Prostate gland (tissue), 2 donors: ENCODE measurements at regions not wholly inside any gene's neighbourhood (a gene's known extent, or its start where the extent isn't known, plus 50 kb on each side); places are given as distances from the start of the nearest gene placed in this dataset.

Experiments
- DNase-seq: peaks from one replicate; pipeline ENCODE4 v3.0.0-alpha.2; 2019; ENCODE audit warnings: low spot score
- H3K27ac ChIP-seq, 2 donors: fragments of 200-600 bp; sonication (generic); 2 replicates each; pipeline ENCODE4 v1.5.1; 2017 to 2019
- H3K27me3 ChIP-seq: fragments of 200-600 bp; sonication (generic); replicated peaks from 2 replicates; pipeline ENCODE4 v1.5.1; 2019; ENCODE audit not compliant: insufficient read depth
- H3K36me3 ChIP-seq, 2 donors: fragments of 200-600 bp; sonication (generic); 1 replicate in 1 of 2; 2 replicates in 1 of 2; pipeline versions ENCODE4 v1.5.1 to v1.8.1; 2017 to 2019
- H3K4me1 ChIP-seq: fragments of 200-600 bp; sonication (generic); replicated peaks from 2 replicates; pipeline ENCODE4 v1.5.1; 2019
- H3K4me3 ChIP-seq, 2 donors: fragments of 200-600 bp; sonication (generic); 2 replicates each; pipeline ENCODE4 v1.5.1; 2017 to 2019
- H3K9me3 ChIP-seq: fragments of 200-600 bp; sonication (generic); 2 replicates; pipeline ENCODE4 v1.5.1; 2017
- POLR2A ChIP-seq: fragments of 450-650 bp; IDR thresholded peaks from one replicate; pipeline ENCODE4 v1.6.1; 2016; ENCODE audit warnings: antibody characterized with exemption, mild to moderate bottlenecking
- POLR2AphosphoS5 ChIP-seq: sonication (generic); formaldehyde crosslinking; IDR thresholded peaks from one replicate; pipeline ENCODE4 v1.6.1; 2017; ENCODE audit warnings: antibody characterized with exemption
- WGBS: methylation state at CpG from one replicate; pipeline ENCODE4 v1.1.5; 2018; 5-methylcytosine and 5-hydroxymethylcytosine counted together
- intact Hi-C: fragments of 100-400 bp; cut with DNase I; formaldehyde crosslinking; loops from one replicate; pipeline ENCODE4 v1.14.2; 2022
- TF ChIP-seq, protein P1 (sequence below), 4 experiments: fragments of 200-600 bp in 2 of 4; fragments of 450-650 bp in 2 of 4; sonication (generic) in 2 of 4; IDR thresholded peaks; 1 replicate in 3 of 4; 2 replicates in 1 of 4; pipeline ENCODE4 v1.5.1; 2016 to 2019; ENCODE audit warnings: antibody characterized with exemption in 4 of 4, mild to moderate bottlenecking in 2 of 4, moderate library complexity in 2 of 4

DNA sequence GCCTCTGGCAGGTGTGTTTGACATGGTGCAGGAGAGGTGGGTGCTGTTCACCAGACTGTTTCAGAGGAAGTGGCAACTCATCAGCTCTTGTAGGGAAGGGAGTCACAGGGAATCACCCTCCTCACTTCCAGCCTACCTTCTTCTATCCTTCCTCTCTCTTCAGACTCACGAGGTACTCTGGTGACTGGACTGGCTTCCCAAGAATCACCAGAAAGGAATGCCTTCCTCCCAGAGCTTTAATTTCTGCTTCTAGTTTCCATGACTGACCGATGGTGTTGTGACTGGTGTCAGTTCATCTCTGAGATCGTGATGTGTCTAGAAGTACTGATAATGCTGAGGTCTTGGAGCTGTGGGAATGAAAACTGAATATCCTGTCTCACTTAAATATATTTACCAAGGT, 247.3 kb downstream of the KCTD12 start:
- no peak for DNase-seq
- Histone ChIP-seq H3K36me3 (no peaks in the 10 kb centered on the region), H3K4me1 (no peaks in the 10 kb centered on the region), H3K9me3 (no peaks in the 10 kb centered on the region), H3K4me3 (no peak overlapping the region), H3K27ac (no peak overlapping the region), H3K27me3 (no peaks in the 10 kb centered on the region)
- TF ChIP-seq POLR2A (no peak), POLR2AphosphoS5 (no peak)
- TF ChIP-seq, protein P1, sequence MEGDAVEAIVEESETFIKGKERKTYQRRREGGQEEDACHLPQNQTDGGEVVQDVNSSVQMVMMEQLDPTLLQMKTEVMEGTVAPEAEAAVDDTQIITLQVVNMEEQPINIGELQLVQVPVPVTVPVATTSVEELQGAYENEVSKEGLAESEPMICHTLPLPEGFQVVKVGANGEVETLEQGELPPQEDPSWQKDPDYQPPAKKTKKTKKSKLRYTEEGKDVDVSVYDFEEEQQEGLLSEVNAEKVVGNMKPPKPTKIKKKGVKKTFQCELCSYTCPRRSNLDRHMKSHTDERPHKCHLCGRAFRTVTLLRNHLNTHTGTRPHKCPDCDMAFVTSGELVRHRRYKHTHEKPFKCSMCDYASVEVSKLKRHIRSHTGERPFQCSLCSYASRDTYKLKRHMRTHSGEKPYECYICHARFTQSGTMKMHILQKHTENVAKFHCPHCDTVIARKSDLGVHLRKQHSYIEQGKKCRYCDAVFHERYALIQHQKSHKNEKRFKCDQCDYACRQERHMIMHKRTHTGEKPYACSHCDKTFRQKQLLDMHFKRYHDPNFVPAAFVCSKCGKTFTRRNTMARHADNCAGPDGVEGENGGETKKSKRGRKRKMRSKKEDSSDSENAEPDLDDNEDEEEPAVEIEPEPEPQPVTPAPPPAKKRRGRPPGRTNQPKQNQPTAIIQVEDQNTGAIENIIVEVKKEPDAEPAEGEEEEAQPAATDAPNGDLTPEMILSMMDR (IDR thresholded peaks at IDR 0.05), result no peak
- intact Hi-C loops, result no loop called here
- WGBS, result 63% methylated on average over 3 of the region's 3 CpGs

GRCh38 chr13:76638181-76638580, 248.0 kb downstream of the KCTD12 start:
- Histone ChIP-seq H3K36me3 (no peaks in the 10 kb centered on the region), H3K4me3 (no peak overlapping the region), H3K4me1 (no peaks in the 10 kb centered on the region), H3K27ac (no peak overlapping the region), H3K27me3 (no peaks in the 10 kb centered on the region), H3K9me3 (no peaks in the 10 kb centered on the region)
- no peak for TF ChIP-seq POLR2A
- TF ChIP-seq, protein P1 (IDR thresholded peaks at IDR 0.05), result no peak
- TF ChIP-seq POLR2AphosphoS5, result no peak
- no peak for DNase-seq
- intact Hi-C loops, result no loop called here
- WGBS, result 83% methylated on average over 3 of the region's 3 CpGs

DNA sequence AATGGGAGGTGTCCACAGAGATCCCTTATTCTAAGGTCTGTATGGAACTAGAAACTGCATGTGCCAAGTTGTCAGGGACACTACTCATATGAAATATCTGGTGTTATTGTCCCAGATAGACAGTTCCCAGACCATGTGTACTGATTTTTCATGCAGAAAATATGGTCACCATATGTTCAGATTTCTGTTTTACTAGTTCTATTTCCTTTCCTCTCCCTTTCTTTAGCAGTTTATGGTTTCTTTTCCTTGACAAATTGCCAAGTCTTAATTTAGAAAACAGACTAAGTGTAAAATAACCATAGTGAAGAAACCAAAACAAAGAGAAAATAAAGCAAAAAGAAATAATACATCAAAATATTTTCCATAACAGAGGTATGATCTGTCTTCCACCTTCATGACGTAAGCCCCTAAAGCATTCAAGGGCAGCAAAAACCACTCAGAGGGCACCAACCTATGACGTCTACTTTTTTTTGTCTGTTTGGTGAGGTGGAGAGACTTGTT, 248.5 kb downstream of the KCTD12 start:
- 60% methylated on average over 2 of the region's 2 CpGs for WGBS
- Histone ChIP-seq H3K36me3 (no peaks in the 10 kb centered on the region), H3K4me3 (no peak overlapping the region), H3K4me1 (no peaks in the 10 kb centered on the region), H3K9me3 (no peaks in the 10 kb centered on the region), H3K27me3 (no peaks in the 10 kb centered on the region), H3K27ac (no peak overlapping the region)
- intact Hi-C loops, result no loop called here
- TF ChIP-seq POLR2A (no peak), POLR2AphosphoS5 (no peak)
- TF ChIP-seq, protein P1 (IDR thresholded peaks at IDR 0.05), result no peak
- DNase-seq, result no peak

DNA sequence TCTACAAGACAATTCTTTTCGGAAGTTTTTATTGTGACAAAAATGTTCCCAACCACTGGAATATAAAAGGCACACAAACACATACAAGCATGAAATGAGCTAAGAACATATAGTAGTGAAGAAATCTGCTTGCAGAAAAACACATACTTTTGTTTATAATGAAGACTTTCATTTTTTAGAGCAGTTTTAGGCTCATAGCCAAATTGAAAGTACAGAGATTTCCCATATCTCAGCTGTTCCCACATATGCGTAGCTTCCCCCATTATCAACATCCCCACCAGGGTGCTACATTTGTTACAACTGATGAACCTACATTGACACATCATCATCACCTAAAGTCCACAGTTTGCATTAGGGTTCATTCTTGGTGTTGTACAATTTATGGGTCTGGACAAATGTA, 249.4 kb downstream of the KCTD12 start:
- H3K4me3 ChIP-seq, result no peak overlapping the region
- 76% methylated on average over 2 of the region's 2 CpGs for WGBS
- intact Hi-C loops, result no loop called here
- H3K4me1 ChIP-seq, result no peaks in the 10 kb centered on the region
- H3K27ac ChIP-seq, result no peak overlapping the region
- H3K36me3 ChIP-seq, result no peaks in the 10 kb centered on the region
- no peaks in the 10 kb centered on the region for H3K9me3 ChIP-seq
- TF ChIP-seq, protein P1 (IDR thresholded peaks at IDR 0.05), result no peak
- TF ChIP-seq POLR2AphosphoS5 (no peak), POLR2A (no peak)
- no peak for DNase-seq
- H3K27me3 ChIP-seq, result no peaks in the 10 kb centered on the region
